Fibroblast of pulmonary artery (primary cell): ENCODE measurements at regions not wholly inside any gene's neighbourhood (a gene's known extent, or its start where the extent isn't known, plus 50 kb on each side); places are given as distances from the start of the nearest gene placed in this dataset.

ENCODE experiments used
- DNase-seq: peaks from one replicate; pipeline ENCODE4 v3.0.0-alpha.2; 2010; ENCODE audit warnings: low read depth
- H3K4me3 ChIP-seq: replicated peaks from 2 replicates; pipeline ENCODE4 v1.5.1; 2011; ENCODE audit warnings: low read depth, mild to moderate bottlenecking, control low read depth, low read length, moderate library complexity
- TF ChIP-seq, protein P1 (sequence below): IDR thresholded peaks from 2 replicates; pipeline ENCODE4 v1.5.1; 2011; ENCODE audit warnings: mild to moderate bottlenecking, control low read depth, low read length, inconsistent platforms; ENCODE audit errors: missing control alignments

DNA sequence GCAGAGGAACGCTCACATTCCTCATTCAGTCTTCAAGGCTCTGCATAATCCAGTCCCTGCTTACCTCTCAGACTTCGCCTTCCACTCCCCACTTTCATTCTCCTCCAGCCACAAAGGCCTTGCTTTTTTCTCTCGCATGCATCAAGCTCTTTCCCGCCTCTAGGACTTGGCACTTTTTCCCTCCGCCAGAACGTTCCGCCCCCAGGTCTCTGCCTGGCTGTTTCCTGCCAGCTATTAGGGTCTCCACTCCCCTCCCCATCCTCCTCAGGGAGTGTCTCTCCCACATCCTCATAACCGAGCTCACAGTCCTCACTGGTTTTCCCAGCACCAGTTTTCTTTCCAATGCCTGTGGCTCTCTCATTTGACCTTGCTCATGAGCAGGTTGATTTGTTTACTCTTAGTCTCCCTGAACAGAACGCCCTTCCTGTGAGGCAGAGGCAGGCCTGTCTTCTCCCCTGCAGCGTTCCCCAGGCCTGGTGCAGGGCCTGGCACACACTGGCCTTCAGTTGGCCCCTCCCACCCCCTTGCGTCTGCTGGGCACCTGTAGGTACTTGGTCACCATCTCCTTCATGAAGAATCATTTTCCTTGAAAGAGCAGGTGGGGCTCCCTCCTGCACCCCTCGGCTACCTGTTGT lies 75.2 kb downstream of the RTL6 start:
- TF ChIP-seq, protein P1, sequence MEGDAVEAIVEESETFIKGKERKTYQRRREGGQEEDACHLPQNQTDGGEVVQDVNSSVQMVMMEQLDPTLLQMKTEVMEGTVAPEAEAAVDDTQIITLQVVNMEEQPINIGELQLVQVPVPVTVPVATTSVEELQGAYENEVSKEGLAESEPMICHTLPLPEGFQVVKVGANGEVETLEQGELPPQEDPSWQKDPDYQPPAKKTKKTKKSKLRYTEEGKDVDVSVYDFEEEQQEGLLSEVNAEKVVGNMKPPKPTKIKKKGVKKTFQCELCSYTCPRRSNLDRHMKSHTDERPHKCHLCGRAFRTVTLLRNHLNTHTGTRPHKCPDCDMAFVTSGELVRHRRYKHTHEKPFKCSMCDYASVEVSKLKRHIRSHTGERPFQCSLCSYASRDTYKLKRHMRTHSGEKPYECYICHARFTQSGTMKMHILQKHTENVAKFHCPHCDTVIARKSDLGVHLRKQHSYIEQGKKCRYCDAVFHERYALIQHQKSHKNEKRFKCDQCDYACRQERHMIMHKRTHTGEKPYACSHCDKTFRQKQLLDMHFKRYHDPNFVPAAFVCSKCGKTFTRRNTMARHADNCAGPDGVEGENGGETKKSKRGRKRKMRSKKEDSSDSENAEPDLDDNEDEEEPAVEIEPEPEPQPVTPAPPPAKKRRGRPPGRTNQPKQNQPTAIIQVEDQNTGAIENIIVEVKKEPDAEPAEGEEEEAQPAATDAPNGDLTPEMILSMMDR, result no peak
- H3K4me3 ChIP-seq, result no peak overlapping the region
- DNase-seq, result no peak

DNA sequence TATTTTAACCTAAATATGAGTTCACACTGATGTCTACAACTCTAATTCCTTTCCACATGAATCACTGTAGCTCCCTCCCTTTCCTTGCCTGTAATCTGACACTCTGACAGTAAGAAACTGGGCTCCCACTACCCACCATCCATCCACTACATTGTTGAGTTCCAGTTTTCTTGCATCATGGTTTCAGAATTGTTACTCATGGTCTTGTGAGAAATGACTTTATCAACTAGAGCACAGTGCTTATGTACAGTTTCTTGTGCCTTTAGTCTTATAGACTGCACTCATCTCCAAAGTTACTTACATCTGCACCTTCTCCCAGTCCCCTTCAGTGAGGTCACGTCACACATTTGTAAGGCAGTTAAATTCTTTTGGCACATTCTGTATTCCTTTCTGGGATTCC lies 78.6 kb downstream of the RTL6 start:
- DNase-seq, result peak; percentile 16
- TF ChIP-seq, protein P1, result no peak
- H3K4me3 ChIP-seq, result no peak overlapping the region

DNA sequence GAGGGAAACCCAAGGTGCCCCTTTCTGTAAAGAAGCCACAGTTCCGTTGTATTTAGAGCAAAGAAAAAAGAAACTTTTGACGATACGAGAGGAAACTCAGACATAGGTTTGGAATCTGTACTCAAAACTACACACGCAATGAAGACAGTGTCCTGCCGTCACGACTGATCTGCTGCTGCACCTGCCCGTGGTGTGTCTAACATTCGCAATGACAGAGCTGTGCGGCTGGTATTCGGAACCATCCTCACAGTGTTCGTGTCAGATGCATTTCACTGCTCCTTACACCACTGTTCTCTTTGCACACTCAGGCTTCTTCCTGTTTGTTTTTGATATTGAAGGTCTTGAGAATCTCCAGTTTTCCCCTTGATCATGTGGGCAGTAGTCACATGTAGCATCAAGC lies 84.8 kb downstream of the RTL6 start:
- no peak for DNase-seq
- TF ChIP-seq, protein P1, result no peak
- H3K4me3 ChIP-seq, result no peak overlapping the region

DNA sequence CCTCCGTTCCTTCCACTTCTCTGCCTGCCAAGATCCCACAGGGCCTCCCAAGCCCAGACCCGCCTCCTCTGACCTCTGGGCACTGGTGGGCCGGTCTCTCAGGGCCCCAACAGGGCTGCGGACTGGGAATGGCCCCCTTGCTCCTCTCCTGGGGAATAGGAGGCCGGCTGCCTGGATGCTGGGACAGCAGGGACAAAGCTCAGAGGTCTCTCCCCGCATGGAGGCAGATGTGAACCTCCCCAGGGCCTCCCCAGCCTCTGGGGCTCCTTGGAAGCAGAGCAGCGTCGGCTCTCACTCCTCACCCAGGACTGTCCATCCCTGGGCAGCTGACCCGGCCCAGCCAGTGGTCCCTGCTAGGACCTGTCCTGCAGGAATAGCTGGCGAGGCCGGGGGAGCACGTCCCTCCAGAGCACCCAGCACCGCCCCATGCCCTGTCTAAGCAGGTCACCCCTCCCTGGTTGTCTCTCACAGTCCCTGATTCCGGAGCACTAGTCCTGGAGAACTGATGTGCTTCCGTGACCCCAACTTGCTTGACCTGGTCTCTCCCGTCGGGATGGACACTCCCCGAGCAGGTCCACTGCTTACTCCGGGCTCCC lies 85.8 kb downstream of the RTL6 start:
- no peak for DNase-seq
- no peak overlapping the region for H3K4me3 ChIP-seq
- TF ChIP-seq, protein P1, result no peak

DNA sequence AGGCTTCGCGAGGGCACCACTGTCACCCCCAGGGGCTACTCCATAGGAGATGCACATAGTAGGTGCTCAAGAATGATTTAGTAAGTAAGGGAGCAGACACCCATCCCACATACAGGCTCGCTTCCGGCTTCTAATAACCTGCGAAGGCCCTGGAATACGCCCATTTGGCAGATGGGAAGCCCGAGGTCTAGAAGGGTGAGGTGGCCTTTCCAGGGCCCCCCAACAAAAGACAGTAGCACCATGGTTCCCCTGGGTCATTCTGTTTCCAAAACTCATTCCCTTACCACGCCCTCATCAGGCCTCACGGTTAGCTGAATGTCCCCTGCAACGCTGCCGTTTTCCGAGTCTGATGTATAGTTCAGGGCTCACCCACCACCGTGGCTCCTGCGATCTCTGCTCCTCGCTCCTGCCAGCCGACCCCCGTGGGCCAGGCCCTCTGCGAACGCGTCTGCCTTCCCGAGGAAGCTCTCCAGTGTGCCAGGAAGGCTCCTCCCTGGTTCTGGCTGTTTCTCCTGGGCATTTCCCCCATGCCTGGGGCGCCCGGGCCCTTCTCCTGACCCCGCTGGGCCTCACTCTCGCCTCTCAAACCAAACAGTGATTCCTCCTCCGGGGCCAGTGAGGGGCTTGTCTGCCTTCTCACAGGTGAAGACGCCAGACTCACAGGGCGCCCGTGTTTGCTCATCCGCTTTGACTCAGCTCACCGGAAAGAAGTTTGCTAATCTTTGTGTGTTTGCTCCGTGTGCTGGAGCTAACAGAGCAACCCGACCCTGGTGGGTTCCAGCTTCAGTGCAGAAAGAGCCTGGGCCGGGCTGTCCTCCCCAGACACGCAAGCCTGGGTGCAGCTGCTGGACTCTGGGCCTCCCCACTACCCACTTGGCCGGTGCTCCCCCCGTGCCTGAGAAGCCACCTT lies 86.6 kb downstream of the RTL6 start:
- DNase-seq, result peak; percentile 4
- H3K4me3 ChIP-seq, result no peak overlapping the region
- TF ChIP-seq, protein P1, result no peak

DNA sequence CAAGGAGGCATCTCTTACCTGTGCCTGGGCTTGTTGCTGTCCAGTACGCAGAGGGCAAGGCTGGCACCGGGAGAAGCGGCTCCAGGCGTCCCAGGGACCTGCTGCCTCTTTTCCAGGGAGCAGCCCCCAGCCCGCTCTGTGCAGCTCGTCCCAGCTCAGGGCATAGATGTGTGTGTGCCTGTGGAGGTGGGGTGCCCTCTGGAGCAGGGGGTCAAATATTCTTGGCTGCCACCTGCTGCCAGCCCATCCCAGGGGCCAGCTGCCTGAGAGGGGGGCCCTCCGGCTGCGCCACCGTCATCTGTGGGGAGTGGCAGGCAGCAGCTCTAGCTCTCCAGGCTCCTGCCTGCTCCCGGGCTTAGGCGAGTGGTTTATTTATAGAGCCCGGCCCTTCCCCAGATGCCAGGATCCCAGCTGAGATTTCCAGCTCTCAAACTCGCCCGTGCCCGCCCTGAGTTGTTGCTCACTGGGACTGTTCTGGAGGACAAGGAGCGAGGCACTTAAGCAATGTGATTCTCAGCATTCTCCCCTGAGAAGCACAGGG lies 87.5 kb downstream of the RTL6 start:
- no peak for DNase-seq
- TF ChIP-seq, protein P1, result no peak
- no peak overlapping the region for H3K4me3 ChIP-seq
